Right atrium auricular region (tissue), 2 donors: ENCODE measurements at regions not wholly inside any gene's neighbourhood (a gene's known extent, or its start where the extent isn't known, plus 50 kb on each side); places are given as distances from the start of the nearest gene placed in this dataset.

Experiments used
- DNase-seq: peaks from one replicate; pipeline ENCODE4 v3.0.0-alpha.2; 2019; ENCODE audit warnings: low spot score
- H3K27ac ChIP-seq, 2 donors: fragments of 200-600 bp; sonication (generic); 1 replicate in 1 of 2; 2 replicates in 1 of 2; pipeline ENCODE4 v1.5.1; 2016 to 2019
- H3K27me3 ChIP-seq, 2 donors: fragments of 200-600 bp; sonication (generic); one replicate each; pipeline versions ENCODE4 v1.5.1 to v1.6.0; 2017 to 2019
- H3K36me3 ChIP-seq: fragments of 200-600 bp; sonication (generic); one replicate; pipeline ENCODE4 v1.5.1; 2016
- H3K4me1 ChIP-seq, 2 donors: fragments of 200-600 bp; sonication (generic); one replicate each; pipeline versions ENCODE4 v1.5.1 to v1.6.0; 2017 to 2019
- H3K4me3 ChIP-seq, 2 donors: fragments of 200-600 bp; sonication (generic); 1 replicate in 1 of 2; 2 replicates in 1 of 2; pipeline ENCODE4 v1.5.1; 2017 to 2019; ENCODE audit warnings: mild to moderate bottlenecking in 1 of 2, moderate library complexity in 1 of 2
- H3K9me3 ChIP-seq, 2 donors: fragments of 200-600 bp; sonication (generic); one replicate each; pipeline ENCODE4 v1.5.1; 2019
- CTCF ChIP-seq, 2 donors: fragments of 200-600 bp; sonication (generic); IDR thresholded peaks; one replicate each; pipeline ENCODE4 v1.5.1; 2019; ENCODE audit warnings: antibody characterized with exemption in 2 of 2

- Histone ChIP-seq H3K27me3 (no peaks in the 10 kb centered on the region), H3K36me3 (no peaks in the 10 kb centered on the region), H3K9me3 (no peaks in the 10 kb centered on the region), H3K4me1 (peaks cover 0 to 6% of the 10 kb centered on the region in 2 donors), H3K4me3 (no peak overlapping the region), H3K27ac (no peak overlapping the region)
- no peak for TF ChIP-seq CTCF (IDR thresholded peaks at IDR 0.05)
- DNase-seq = no peak
Measured at GRCh38 chr2:217215877-217216276, 356.0 kb upstream of the TNP1 start.

GRCh38 chr2:217208867-217209266 lies 349.0 kb upstream of the TNP1 start:
- Histone ChIP-seq H3K9me3 (no peaks in the 10 kb centered on the region), H3K36me3 (no peaks in the 10 kb centered on the region), H3K4me3 (no peak overlapping the region), H3K4me1 (no peaks in the 10 kb centered on the region), H3K27me3 (no peaks in the 10 kb centered on the region), H3K27ac (no peak overlapping the region)
- no peak for DNase-seq
- no peak for TF ChIP-seq CTCF (IDR thresholded peaks at IDR 0.05)

- no peak overlapping the region for H3K4me3 ChIP-seq
- no peak for TF ChIP-seq CTCF (IDR thresholded peaks at IDR 0.05)
- H3K36me3 ChIP-seq = no peaks in the 10 kb centered on the region
- no peaks in the 10 kb centered on the region for H3K9me3 ChIP-seq
- no peaks in the 10 kb centered on the region for H3K4me1 ChIP-seq
- no peak for DNase-seq
- H3K27me3 ChIP-seq = no peaks in the 10 kb centered on the region
- H3K27ac ChIP-seq = no peak overlapping the region
Measured at GRCh38 chr2:217207699-217208010, 347.8 kb upstream of the TNP1 start.

GRCh38 chr2:217206907-217207698 lies 347.2 kb upstream of the TNP1 start:
- H3K36me3 ChIP-seq = no peaks in the 10 kb centered on the region
- H3K27ac ChIP-seq = no peak overlapping the region
- no peaks in the 10 kb centered on the region for H3K9me3 ChIP-seq
- H3K4me1 ChIP-seq = no peaks in the 10 kb centered on the region
- no peak for DNase-seq
- H3K4me3 ChIP-seq = no peak overlapping the region
- no peaks in the 10 kb centered on the region for H3K27me3 ChIP-seq
- no peak for TF ChIP-seq CTCF (IDR thresholded peaks at IDR 0.05)

- H3K27ac ChIP-seq = no peak overlapping the region
- no peaks in the 10 kb centered on the region for H3K36me3 ChIP-seq
- TF ChIP-seq CTCF (IDR thresholded peaks at IDR 0.05) = no peak
- no peaks in the 10 kb centered on the region for H3K27me3 ChIP-seq
- no peak for DNase-seq
- no peaks in the 10 kb centered on the region for H3K4me1 ChIP-seq
- H3K4me3 ChIP-seq = no peak overlapping the region
- no peaks in the 10 kb centered on the region for H3K9me3 ChIP-seq
Measured at GRCh38 chr2:217206016-217206725, 346.3 kb upstream of the TNP1 start.
